ENCODE measurements at regions not wholly inside any gene's neighbourhood (a gene's known extent, or its start where the extent isn't known, plus 50 kb on each side); places are given as distances from the start of the nearest gene placed in this dataset.
"Not testable (repeated sequence)": the region's sequence is repeated elsewhere in the genome, so short reads cannot be mapped to it uniquely, and the experiment has no call there.

- DNase-seq = no peak
Measured at GRCh38 chr4:33465565-33465964, 2745.4 kb downstream of the PCDH7 start.

DNA sequence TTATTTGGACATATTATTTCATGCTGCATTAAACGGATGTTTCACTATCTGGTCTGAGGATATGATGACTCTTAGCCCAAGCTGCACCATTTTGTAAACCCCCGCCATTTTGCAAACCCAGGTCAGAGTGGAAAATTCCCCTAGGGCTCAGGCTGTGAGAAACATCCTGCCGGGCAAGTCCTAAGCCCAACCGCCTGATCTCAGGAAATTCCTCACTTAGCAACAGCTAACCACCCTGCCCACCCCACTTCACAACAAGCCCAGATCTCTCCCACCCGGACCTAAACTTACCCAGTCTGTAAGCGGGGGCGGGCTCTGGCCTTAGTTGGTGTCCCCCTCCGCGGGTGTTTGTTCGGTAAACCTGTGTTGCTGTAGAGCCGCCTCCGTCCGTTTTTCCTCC is 2747.1 kb downstream of the PCDH7 start:
- DNase-seq = no peak

GRCh38 chr4:33470805-33471204 is 2750.6 kb downstream of the PCDH7 start:
- no peak for DNase-seq

GRCh38 chr4:33477715-33478114 is 2757.5 kb downstream of the PCDH7 start:
- no peak for DNase-seq

DNA sequence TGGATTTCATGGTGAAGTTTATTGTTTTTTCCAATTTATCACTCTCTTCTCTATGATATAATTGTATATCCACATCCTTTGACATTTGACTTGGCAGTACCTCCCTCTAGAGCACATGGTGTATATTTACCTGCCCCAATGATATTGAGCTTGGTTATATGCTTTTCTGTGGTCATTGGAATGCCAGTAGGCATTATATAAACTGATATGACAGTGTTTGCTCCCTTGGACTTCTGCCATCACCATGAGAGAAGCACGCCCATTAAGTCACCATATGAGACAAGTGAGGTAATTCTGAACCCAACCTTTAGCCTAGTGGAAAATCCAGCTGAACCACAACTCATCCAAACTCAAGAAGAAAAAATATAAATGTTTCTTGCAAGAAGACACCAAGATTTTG is 2761.5 kb downstream of the ARAP2 start:
- DNase-seq = no peak

GRCh38 chr4:33485111-33485510 is 2759.2 kb downstream of the ARAP2 start:
- DNase-seq = no peak

- no peak for DNase-seq
Measured at GRCh38 chr4:33493231-33493630, 2751.1 kb downstream of the ARAP2 start.

DNA sequence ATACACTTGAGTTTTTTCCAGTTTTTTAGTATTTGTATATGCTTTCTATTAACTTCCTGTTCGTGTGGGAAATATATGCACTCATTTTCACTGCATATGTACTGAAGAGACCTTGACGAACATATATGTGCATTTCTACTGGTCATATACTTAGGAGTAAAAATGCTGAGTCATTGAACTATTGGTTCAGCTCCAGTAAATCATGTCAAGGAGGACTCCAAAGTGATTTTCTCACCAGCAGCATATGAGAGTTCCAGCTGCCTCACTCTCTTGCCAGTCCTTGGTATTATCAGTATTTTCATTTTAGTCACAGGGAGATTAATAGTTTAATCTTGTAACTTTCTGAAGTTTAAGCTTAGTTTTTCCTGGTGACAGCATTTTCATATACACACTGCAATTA is 2750.2 kb downstream of the ARAP2 start:
- no peak for DNase-seq

DNA sequence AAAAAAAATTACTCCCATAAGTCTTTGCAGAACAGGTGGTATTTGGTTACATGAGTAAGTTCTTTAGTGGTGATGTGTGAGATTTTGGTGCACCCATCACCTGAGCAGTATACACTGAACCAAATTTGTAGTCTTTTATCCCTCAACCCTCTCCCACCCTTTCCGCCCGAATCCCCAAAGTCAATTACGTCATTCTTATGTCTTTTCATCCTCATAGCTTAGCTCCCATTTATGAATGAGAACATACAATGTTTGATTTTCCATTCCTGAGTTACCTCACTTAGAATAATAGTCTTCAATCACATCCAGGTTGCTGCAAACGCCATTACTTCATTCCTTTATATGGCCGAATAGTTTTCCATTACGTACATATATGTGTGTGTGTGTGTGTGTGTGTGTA is 2742.7 kb downstream of the ARAP2 start:
- DNase-seq = not testable (repeated sequence)

DNA sequence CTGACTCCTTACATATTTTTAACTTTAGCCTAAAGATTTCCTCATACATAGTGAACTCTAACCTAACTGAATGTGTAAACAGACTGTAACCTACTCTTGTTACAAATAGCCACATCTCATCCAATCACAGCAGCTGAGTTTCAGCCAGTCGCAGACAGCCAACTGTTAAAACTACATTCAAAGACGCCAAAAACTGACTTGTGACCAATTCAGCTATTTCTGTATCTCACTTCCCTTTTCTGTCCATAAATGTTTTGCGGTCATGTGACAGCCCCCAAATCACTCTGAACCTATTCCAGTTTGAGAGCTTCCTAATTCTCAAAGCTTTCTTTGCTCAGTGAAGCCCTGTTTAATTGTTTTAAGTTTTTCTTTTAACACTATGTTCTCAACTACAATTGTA is 2731.9 kb downstream of the ARAP2 start:
- no peak for DNase-seq

DNA sequence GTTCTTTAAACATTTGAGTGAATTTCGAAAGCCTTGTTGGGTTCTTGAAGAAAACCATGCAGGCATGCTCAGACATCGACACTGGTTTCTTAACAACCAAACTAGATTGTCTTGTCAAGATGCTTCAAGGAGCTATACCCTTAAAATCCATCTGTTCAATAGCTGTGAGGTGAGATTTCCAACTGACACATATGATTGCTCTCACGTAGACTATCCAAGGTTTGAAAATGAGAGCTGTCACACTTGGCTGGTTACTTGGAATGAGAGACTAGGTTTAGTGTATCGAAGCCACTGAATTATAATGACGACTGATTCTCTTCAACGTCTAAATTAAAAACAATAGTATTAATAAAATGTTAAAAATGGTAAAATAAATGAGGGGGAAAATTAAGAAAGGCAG is 2725.5 kb downstream of the ARAP2 start:
- no peak for DNase-seq

- DNase-seq = no peak
Measured at GRCh38 chr4:33532821-33533220, 2711.5 kb downstream of the ARAP2 start.

DNA sequence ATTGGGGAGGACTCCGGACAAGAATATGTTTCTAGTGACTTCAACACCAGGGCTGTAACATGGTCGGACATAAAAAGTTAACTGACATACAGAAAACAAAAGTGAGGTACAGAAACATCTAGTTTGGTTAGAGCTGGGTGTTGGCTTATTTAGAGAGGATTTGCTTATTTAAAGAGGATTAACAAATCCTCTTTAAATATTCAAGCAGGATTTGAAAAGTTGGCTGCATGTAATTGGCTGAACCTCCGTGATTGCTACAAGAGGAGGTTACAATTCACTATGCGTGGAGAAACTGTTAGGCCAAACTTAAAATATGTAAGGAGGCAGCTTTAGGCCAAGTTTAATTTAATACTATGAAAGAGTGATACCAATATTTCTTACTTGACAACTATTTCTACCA is 2707.4 kb downstream of the ARAP2 start:
- DNase-seq = no peak

- no peak for DNase-seq
Measured at GRCh38 chr4:33537527-33537926, 2706.8 kb downstream of the ARAP2 start.

DNA sequence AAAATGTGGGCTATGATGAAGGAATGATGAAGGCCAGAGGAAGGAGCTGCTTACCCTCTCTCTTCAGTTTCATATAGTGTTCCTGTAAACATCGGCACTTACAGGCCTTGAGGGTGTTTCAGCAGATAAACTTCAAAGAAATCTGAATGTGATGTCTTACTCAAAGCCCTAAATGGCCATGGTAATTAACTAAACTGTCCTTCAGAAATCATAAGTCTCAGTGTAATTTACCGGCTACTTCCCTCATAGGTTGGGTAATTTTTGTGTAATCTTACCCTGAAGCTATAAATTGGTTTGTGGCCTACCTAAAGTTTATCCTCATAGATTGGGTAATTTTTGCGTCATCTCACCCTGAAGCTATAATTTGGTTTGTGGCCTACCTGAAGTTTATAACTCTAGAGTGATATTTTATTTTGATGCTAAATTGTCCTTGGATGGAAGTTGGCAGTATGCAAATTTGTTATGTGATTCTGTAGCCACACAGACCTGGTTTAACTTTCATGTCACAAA is 2700.3 kb downstream of the ARAP2 start:
- no peak for DNase-seq

- no peak for DNase-seq
Measured at GRCh38 chr4:33551244-33551643, 2693.1 kb downstream of the ARAP2 start.

- no peak for DNase-seq
Measured at GRCh38 chr4:33561259-33561658, 2683.1 kb downstream of the ARAP2 start.

DNA sequence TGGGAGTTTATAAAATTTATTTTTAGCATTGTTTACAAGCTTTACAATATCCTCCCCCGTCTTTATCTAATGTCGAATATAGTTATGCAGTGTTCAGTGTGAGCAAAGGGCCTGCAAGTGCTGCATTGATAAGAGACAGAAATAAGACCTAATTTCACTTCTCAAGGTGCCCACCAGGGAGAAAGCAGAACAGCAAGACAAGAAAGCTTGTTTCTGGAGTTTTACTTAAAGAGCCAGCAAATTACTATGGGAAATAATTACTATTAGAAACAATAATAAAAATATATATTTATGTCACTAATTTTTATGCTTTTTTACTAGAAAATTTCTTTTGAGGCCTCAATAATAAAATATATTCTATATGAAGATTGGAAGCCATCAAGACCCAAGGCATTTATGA is 2677.7 kb downstream of the ARAP2 start:
- DNase-seq = no peak

- no peak for DNase-seq
Measured at GRCh38 chr4:33577791-33578190, 2666.5 kb downstream of the ARAP2 start.

- no peak for DNase-seq
Measured at GRCh38 chr4:33579951-33580350, 2664.4 kb downstream of the ARAP2 start.

GRCh38 chr4:33592701-33593100 is 2651.6 kb downstream of the ARAP2 start:
- DNase-seq = no peak

- no peak for DNase-seq
Measured at GRCh38 chr4:33606951-33607350, 2637.4 kb downstream of the ARAP2 start.

- no peak for DNase-seq
Measured at GRCh38 chr4:33616121-33616520, 2628.2 kb downstream of the ARAP2 start.

GRCh38 chr4:33625748-33626147 is 2618.6 kb downstream of the ARAP2 start:
- no peak for DNase-seq

DNA sequence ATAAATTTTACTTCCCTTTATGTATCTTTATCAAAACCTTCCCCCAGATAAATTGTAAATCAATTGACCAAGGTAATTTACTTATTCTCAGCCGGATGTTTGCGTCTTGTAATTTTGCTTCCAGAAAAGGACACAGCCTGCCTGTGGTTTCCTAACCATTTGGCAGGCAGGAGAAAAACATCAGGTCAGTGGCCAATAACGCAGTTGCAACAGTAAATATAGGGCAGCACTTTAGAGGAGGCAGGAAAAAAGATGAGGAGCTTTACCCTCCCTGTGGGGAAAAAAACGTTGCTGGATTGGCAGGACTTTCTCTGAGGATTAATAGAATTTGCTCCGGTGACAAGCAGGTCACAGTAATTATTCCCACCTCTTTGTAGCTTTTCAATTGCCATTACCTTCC is 2618.1 kb downstream of the ARAP2 start:
- DNase-seq = no peak

GRCh38 chr4:33628296-33628695 is 2616.0 kb downstream of the ARAP2 start:
- no peak for DNase-seq

All from activated CD4-positive, alpha-beta T cell treated with anti-CD3 and anti-CD28 coated beads, Interleukin-2, Interleukin-6, amounts not matched to agents 100 ng/mL and 50 ng/mL, durations not matched to agents 16 hours and 8 hours (primary cell).